ENCODE measurements at regions not wholly inside any gene's neighbourhood (a gene's known extent, or its start where the extent isn't known, plus 50 kb on each side); places are given as distances from the start of the nearest gene placed in this dataset.

GRCh38 chr3:168645180-168645579 lies 549.5 kb upstream of the GOLIM4 start:
- no peaks in the 10 kb centered on the region for H3K36me3 ChIP-seq (ENCODE audit: control insufficient read depth, insufficient read depth, low read length)
- H3K27me3 ChIP-seq (replicated peaks; ENCODE audit: control insufficient read depth, insufficient read depth, low read length): no peaks in the 10 kb centered on the region
- TF ChIP-seq, protein P1, sequence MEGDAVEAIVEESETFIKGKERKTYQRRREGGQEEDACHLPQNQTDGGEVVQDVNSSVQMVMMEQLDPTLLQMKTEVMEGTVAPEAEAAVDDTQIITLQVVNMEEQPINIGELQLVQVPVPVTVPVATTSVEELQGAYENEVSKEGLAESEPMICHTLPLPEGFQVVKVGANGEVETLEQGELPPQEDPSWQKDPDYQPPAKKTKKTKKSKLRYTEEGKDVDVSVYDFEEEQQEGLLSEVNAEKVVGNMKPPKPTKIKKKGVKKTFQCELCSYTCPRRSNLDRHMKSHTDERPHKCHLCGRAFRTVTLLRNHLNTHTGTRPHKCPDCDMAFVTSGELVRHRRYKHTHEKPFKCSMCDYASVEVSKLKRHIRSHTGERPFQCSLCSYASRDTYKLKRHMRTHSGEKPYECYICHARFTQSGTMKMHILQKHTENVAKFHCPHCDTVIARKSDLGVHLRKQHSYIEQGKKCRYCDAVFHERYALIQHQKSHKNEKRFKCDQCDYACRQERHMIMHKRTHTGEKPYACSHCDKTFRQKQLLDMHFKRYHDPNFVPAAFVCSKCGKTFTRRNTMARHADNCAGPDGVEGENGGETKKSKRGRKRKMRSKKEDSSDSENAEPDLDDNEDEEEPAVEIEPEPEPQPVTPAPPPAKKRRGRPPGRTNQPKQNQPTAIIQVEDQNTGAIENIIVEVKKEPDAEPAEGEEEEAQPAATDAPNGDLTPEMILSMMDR (IDR thresholded peaks at IDR 0.05; ENCODE audit: insufficient read depth, low read length, poor library complexity, severe bottlenecking): no peak
- no peak for DNase-seq (ENCODE audit: extremely low read depth, insufficient read length)
- H3K4me3 ChIP-seq (replicated peaks; ENCODE audit: low read depth, low read length): no peak overlapping the region

GRCh38 chr3:168628549-168628948 lies 532.8 kb upstream of the GOLIM4 start:
- Histone ChIP-seq H3K4me3 (replicated peaks; ENCODE audit: low read depth, low read length) (no peak overlapping the region), H3K36me3 (ENCODE audit: control insufficient read depth, insufficient read depth, low read length) (no peaks in the 10 kb centered on the region), H3K27me3 (replicated peaks; ENCODE audit: control insufficient read depth, insufficient read depth, low read length) (no peaks in the 10 kb centered on the region)
- TF ChIP-seq, protein P1 (IDR thresholded peaks at IDR 0.05; ENCODE audit: insufficient read depth, low read length, poor library complexity, severe bottlenecking): no peak
- no peak for DNase-seq (ENCODE audit: extremely low read depth, insufficient read length)

- no peaks in the 10 kb centered on the region for H3K36me3 ChIP-seq (ENCODE audit: control insufficient read depth, insufficient read depth, low read length)
- DNase-seq (ENCODE audit: extremely low read depth, insufficient read length): no peak
- H3K4me3 ChIP-seq (replicated peaks; ENCODE audit: low read depth, low read length): no peak overlapping the region
- H3K27me3 ChIP-seq (replicated peaks; ENCODE audit: control insufficient read depth, insufficient read depth, low read length): no peaks in the 10 kb centered on the region
- TF ChIP-seq, protein P1 (IDR thresholded peaks at IDR 0.05; ENCODE audit: insufficient read depth, low read length, poor library complexity, severe bottlenecking): no peak
Observed at GRCh38 chr3:168625477-168625876, 529.8 kb upstream of the GOLIM4 start.

GRCh38 chr3:168624892-168625448 lies 529.2 kb upstream of the GOLIM4 start:
- no peaks in the 10 kb centered on the region for H3K27me3 ChIP-seq (replicated peaks; ENCODE audit: control insufficient read depth, insufficient read depth, low read length)
- TF ChIP-seq, protein P1 (IDR thresholded peaks at IDR 0.05; ENCODE audit: insufficient read depth, low read length, poor library complexity, severe bottlenecking): no peak
- H3K36me3 ChIP-seq (ENCODE audit: control insufficient read depth, insufficient read depth, low read length): no peaks in the 10 kb centered on the region
- H3K4me3 ChIP-seq (replicated peaks; ENCODE audit: low read depth, low read length): no peak overlapping the region
- DNase-seq (ENCODE audit: extremely low read depth, insufficient read length): no peak

DNA sequence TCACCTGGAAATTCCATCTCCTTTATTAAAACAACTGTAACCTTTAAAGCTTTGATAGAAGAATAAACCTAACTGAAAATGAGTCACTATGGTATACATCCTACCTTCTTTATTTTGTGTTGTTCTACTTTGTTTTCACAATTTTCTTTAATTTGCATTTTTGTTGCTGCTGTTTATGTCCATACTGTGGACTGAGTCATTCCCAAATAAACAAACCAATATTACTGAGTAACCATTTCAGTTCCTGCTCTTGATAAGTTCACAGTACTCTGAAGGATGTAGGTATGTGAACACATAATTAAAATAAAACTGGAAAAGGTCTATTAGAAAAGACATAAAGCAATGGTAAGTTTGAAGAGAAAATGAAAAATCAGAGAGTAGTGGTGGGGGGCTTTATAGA lies 528.5 kb upstream of the GOLIM4 start:
- H3K36me3 ChIP-seq (ENCODE audit: control insufficient read depth, insufficient read depth, low read length): no peaks in the 10 kb centered on the region
- DNase-seq (ENCODE audit: extremely low read depth, insufficient read length): no peak
- H3K4me3 ChIP-seq (replicated peaks; ENCODE audit: low read depth, low read length): no peak overlapping the region
- no peaks in the 10 kb centered on the region for H3K27me3 ChIP-seq (replicated peaks; ENCODE audit: control insufficient read depth, insufficient read depth, low read length)
- TF ChIP-seq, protein P1 (IDR thresholded peaks at IDR 0.05; ENCODE audit: insufficient read depth, low read length, poor library complexity, severe bottlenecking): no peak

GRCh38 chr3:168622795-168623194 lies 527.1 kb upstream of the GOLIM4 start:
- no peak overlapping the region for H3K4me3 ChIP-seq (replicated peaks; ENCODE audit: low read depth, low read length)
- H3K27me3 ChIP-seq (replicated peaks; ENCODE audit: control insufficient read depth, insufficient read depth, low read length): no peaks in the 10 kb centered on the region
- no peaks in the 10 kb centered on the region for H3K36me3 ChIP-seq (ENCODE audit: control insufficient read depth, insufficient read depth, low read length)
- DNase-seq (ENCODE audit: extremely low read depth, insufficient read length): no peak
- TF ChIP-seq, protein P1 (IDR thresholded peaks at IDR 0.05; ENCODE audit: insufficient read depth, low read length, poor library complexity, severe bottlenecking): no peak

All from GM06990 (cell line).